Left lobe of liver (tissue), 2 donors: ENCODE measurements at regions not wholly inside any gene's neighbourhood (a gene's known extent, or its start where the extent isn't known, plus 50 kb on each side); places are given as distances from the start of the nearest gene placed in this dataset.

ENCODE experiments used
- ATAC-seq: fragments of 200-7000 bp; cut with Tn5 transposase; one replicate; pipeline ENCODE4 v1.9.1; 2020; ENCODE audit warnings: mild to moderate bottlenecking, moderate library complexity
- DNase-seq: peaks from one replicate; pipeline ENCODE4 v3.0.0-alpha.2; 2020; ENCODE audit warnings: low spot score
- donor health status: DM: no; HTN: no; CAD: no; lungs with moderate emphysema.
- donor health status: DM: no; HTN: yes; CAD: no.

- ATAC-seq (no peak), DNase-seq (peak; percentile 7)
Measured at GRCh38 chr20:58112017-58112781, 116.3 kb downstream of the ANKRD60 start.

GRCh38 chr20:58111310-58112016 is 117.0 kb downstream of the ANKRD60 start:
- DNase-seq (peak; percentile 30), ATAC-seq (no peak)

GRCh38 chr20:58109918-58110635 is 118.4 kb downstream of the ANKRD60 start:
- DNase-seq, result peak; percentile 10
- ATAC-seq, result no peak

- ATAC-seq (no peak), DNase-seq (no peak)
Measured at GRCh38 chr20:58109126-58109880, 119.2 kb downstream of the ANKRD60 start.

GRCh38 chr20:58107533-58107932 is 120.9 kb downstream of the ANKRD60 start:
- DNase-seq (peak; percentile 19), ATAC-seq (no peak)

- ATAC-seq (no peak), DNase-seq (no peak)
Measured at GRCh38 chr20:58106143-58106750, 122.2 kb downstream of the ANKRD60 start.

- no peak for ATAC-seq
Measured at GRCh38 chr20:58103961-58104360, 124.5 kb downstream of the ANKRD60 start.

GRCh38 chr20:58103517-58103904 is 124.9 kb downstream of the ANKRD60 start:
- peak; percentile 12 for DNase-seq
- ATAC-seq, result no peak

More at GRCh38 chr20:58103961-58104360, 124.5 kb downstream of the ANKRD60 start:
- no peak for DNase-seq

- ATAC-seq (no peak), DNase-seq (peak; percentile 26)
Measured at GRCh38 chr20:58102744-58103516, 125.5 kb downstream of the ANKRD60 start.

- peak; percentile 22 for DNase-seq
- ATAC-seq, result no peak
Measured at GRCh38 chr20:58102261-58102660, 126.2 kb downstream of the ANKRD60 start.

GRCh38 chr20:58100731-58101356 is 127.6 kb downstream of the ANKRD60 start:
- ATAC-seq (no peak), DNase-seq (no peak)

- DNase-seq (peak; percentile 11), ATAC-seq (no peak)
Measured at GRCh38 chr20:58099956-58100730, 128.3 kb downstream of the ANKRD60 start.

- ATAC-seq, result no peak
- DNase-seq, result peak; percentile 16
Measured at GRCh38 chr20:58099291-58099935, 129.0 kb downstream of the ANKRD60 start.

- DNase-seq (no peak), ATAC-seq (no peak)
Measured at GRCh38 chr20:58098571-58098970, 129.9 kb downstream of the ANKRD60 start.

- ATAC-seq, result no peak
- DNase-seq, result no peak
Measured at GRCh38 chr20:58097943-58098342, 130.5 kb downstream of the ANKRD60 start.

GRCh38 chr20:58097429-58097828 is 131.0 kb downstream of the ANKRD60 start:
- DNase-seq, result peak; percentile 23
- ATAC-seq, result no peak

GRCh38 chr20:58096880-58097423 is 131.5 kb downstream of the ANKRD60 start:
- DNase-seq, result no peak
- no peak for ATAC-seq

GRCh38 chr20:58094698-58095097 is 133.8 kb downstream of the ANKRD60 start:
- DNase-seq (peak; percentile 10), ATAC-seq (no peak)
